ENCODE measurements at regions not wholly inside any gene's neighbourhood (a gene's known extent, or its start where the extent isn't known, plus 50 kb on each side); places are given as distances from the start of the nearest gene placed in this dataset.

GRCh38 chr21:15560383-15561056, 169.3 kb upstream of the USP25 start:
- no peak overlapping the region for H2AFZ ChIP-seq (ENCODE audit: low read depth, low read length)
- no peak overlapping the region for H3K4me2 ChIP-seq (ENCODE audit: insufficient read depth, low read length)
- no peak for TF ChIP-seq CTCF (IDR thresholded peaks at IDR 0.05; ENCODE audit: borderline replicate concordance, extremely low read depth, low read length, poor library complexity, severe bottlenecking)
- no peak for TF ChIP-seq EZH2 (IDR thresholded peaks at IDR 0.05; ENCODE audit: borderline replicate concordance, low read depth, low read length, severe bottlenecking)
- H3K9me3 ChIP-seq (ENCODE audit: insufficient read depth, low read length, severe bottlenecking) = no peaks in the 10 kb centered on the region
- H3K27ac ChIP-seq (ENCODE audit: low read length) = no peak overlapping the region
- H3K4me1 ChIP-seq (ENCODE audit: insufficient read depth, low read length) = no peaks in the 10 kb centered on the region
- DNase-seq (no peak), ATAC-seq (ENCODE audit: insufficient read depth, low read depth) (peak; percentile 35; the same call in 1 of the 3 replicates)
- no peak overlapping the region for H3K9ac ChIP-seq (ENCODE audit: low read depth, low read length)
- no peaks in the 10 kb centered on the region for H3K36me3 ChIP-seq (ENCODE audit: insufficient read depth, low read length)
- H4K20me1 ChIP-seq (ENCODE audit: insufficient read depth, low read length) = no peaks in the 10 kb centered on the region
- no peak overlapping the region for H3K4me3 ChIP-seq (ENCODE audit: low read depth in 1 of 2, low read length in 2 of 2)
- no peaks in the 10 kb centered on the region for H3K79me2 ChIP-seq (ENCODE audit: insufficient read depth, low read length)
- H3K27me3 ChIP-seq (ENCODE audit: insufficient read depth, low read length, poor library complexity) = no peaks in the 10 kb centered on the region

GRCh38 chr21:15562748-15563147, 167.0 kb upstream of the USP25 start:
- no peak for ATAC-seq (ENCODE audit: insufficient read depth, low read depth)

GRCh38 chr21:15564907-15565306, 164.9 kb upstream of the USP25 start:
- no peak overlapping the region for H3K27ac ChIP-seq (ENCODE audit: low read length)
- no peak for DNase-seq
- no peak overlapping the region for H3K9ac ChIP-seq (ENCODE audit: low read depth, low read length)
- no peak for TF ChIP-seq EZH2 (IDR thresholded peaks at IDR 0.05; ENCODE audit: borderline replicate concordance, low read depth, low read length, severe bottlenecking)
- no peak for TF ChIP-seq CTCF (IDR thresholded peaks at IDR 0.05; ENCODE audit: borderline replicate concordance, extremely low read depth, low read length, poor library complexity, severe bottlenecking)
- no peaks in the 10 kb centered on the region for H4K20me1 ChIP-seq (ENCODE audit: insufficient read depth, low read length)
- no peak overlapping the region for H3K4me3 ChIP-seq (ENCODE audit: low read depth in 1 of 2, low read length in 2 of 2)
- H3K27me3 ChIP-seq (ENCODE audit: insufficient read depth, low read length, poor library complexity) = no peaks in the 10 kb centered on the region
- no peak overlapping the region for H3K4me2 ChIP-seq (ENCODE audit: insufficient read depth, low read length)
- H3K9me3 ChIP-seq (ENCODE audit: insufficient read depth, low read length, severe bottlenecking) = no peaks in the 10 kb centered on the region
- H3K79me2 ChIP-seq (ENCODE audit: insufficient read depth, low read length) = no peaks in the 10 kb centered on the region
- no peak for ATAC-seq (ENCODE audit: insufficient read depth, low read depth)
- no peaks in the 10 kb centered on the region for H3K36me3 ChIP-seq (ENCODE audit: insufficient read depth, low read length)
- H3K4me1 ChIP-seq (ENCODE audit: insufficient read depth, low read length) = no peaks in the 10 kb centered on the region
- H2AFZ ChIP-seq (ENCODE audit: low read depth, low read length) = no peak overlapping the region

More at GRCh38 chr21:15562748-15563147, 167.0 kb upstream of the USP25 start:
- Histone ChIP-seq H3K27me3 (ENCODE audit: insufficient read depth, low read length, poor library complexity) (no peaks in the 10 kb centered on the region), H3K9me3 (ENCODE audit: insufficient read depth, low read length, severe bottlenecking) (no peaks in the 10 kb centered on the region), H3K79me2 (ENCODE audit: insufficient read depth, low read length) (no peaks in the 10 kb centered on the region), H3K4me2 (ENCODE audit: insufficient read depth, low read length) (no peak overlapping the region), H3K27ac (ENCODE audit: low read length) (no peak overlapping the region), H3K4me3 (ENCODE audit: low read depth in 1 of 2, low read length in 2 of 2) (no peak overlapping the region), H2AFZ (ENCODE audit: low read depth, low read length) (no peak overlapping the region), H4K20me1 (ENCODE audit: insufficient read depth, low read length) (no peaks in the 10 kb centered on the region), H3K4me1 (ENCODE audit: insufficient read depth, low read length) (no peaks in the 10 kb centered on the region), H3K36me3 (ENCODE audit: insufficient read depth, low read length) (no peaks in the 10 kb centered on the region), H3K9ac (ENCODE audit: low read depth, low read length) (no peak overlapping the region)
- TF ChIP-seq EZH2 (IDR thresholded peaks at IDR 0.05; ENCODE audit: borderline replicate concordance, low read depth, low read length, severe bottlenecking) (no peak), CTCF (IDR thresholded peaks at IDR 0.05; ENCODE audit: borderline replicate concordance, extremely low read depth, low read length, poor library complexity, severe bottlenecking) (no peak)
- DNase-seq = no peak

Measured in DND-41 (cell line).